HG02885 (cell line): ENCODE measurements at regions not wholly inside any gene's neighbourhood (a gene's known extent, or its start where the extent isn't known, plus 50 kb on each side); places are given as distances from the start of the nearest gene placed in this dataset.
"Not testable (repeated sequence)": the region's sequence is repeated elsewhere in the genome, so short reads cannot be mapped to it uniquely, and the experiment has no call there.

ENCODE experiments used
- ATAC-seq: cut with Tn5 transposase; IDR thresholded peaks from one replicate; pipeline ENCODE4 v1.9.1; 2021; ENCODE audit warnings: mild to moderate bottlenecking; ENCODE audit not compliant: unreplicated experiment, poor library complexity

GRCh38 chrX:45479196-45479834 is 278.6 kb upstream of the DIPK2B start:
- ATAC-seq: no peak

DNA sequence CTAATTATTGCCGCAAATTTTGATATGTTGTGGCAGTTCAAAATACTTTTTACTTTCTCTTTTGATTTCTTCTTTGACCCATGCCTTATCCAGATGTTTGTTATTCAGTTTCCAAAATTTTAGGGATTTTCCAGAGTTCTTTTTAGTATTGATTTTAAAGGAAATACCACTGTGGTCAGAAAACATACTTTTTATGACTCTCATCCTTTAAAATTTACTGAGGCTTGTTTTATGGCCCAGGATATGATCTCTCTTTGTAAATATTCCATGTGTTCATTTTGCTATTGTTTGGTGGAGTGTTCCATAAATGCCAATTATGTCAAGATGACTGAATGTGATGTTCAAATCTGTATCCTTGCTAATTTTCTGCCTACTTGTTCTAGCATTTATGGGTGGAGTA is 272.3 kb upstream of the DIPK2B start:
- ATAC-seq: no peak

- not testable (repeated sequence) for ATAC-seq
These were observed 266.9 kb upstream of the DIPK2B start for GRCh38 chrX:45467537-45467936.

DNA sequence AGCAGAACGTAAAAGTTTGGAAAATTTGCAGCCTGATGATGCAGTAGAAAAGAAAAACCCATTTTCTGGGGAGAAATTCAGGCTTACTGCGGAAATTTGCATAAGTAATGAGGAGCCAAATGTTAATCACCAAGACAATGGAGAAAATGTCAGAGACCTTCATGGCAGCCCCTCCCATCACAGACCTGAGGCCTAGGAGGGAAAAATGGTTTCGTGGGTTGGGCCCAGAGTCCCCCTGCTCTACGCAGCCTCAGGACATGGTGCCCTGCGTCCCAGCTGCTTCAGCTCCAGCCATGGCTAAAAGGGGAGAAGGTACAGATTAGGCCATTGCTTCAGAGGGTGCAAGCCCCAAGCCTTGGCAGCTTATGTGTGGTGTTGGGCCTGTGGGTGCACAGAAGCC is 255.1 kb upstream of the DIPK2B start:
- not testable (repeated sequence) for ATAC-seq

DNA sequence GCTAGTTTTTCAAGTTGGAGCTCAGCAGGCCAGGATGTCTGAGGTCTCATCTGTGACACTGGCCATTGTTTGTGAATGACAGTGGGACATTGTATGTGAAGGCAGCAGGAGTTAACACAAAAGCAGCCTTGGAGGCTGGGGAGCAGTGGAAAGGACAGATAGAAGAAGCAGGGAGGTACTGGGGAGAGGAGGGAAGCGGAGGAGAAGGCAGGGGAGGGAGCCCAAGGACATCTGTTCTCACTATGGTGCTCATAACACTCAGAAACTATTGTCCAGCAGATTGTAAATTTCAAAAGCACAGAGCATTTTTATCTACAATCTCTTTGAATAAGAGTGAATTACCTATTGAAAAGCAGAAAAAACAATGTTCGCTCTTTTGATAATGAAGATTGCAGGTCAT is 253.6 kb upstream of the DIPK2B start:
- ATAC-seq: no peak

- ATAC-seq: no peak
These were observed 249.3 kb upstream of the DIPK2B start for GRCh38 chrX:45449982-45450381.

GRCh38 chrX:45447995-45448394 is 247.3 kb upstream of the DIPK2B start:
- no peak for ATAC-seq

DNA sequence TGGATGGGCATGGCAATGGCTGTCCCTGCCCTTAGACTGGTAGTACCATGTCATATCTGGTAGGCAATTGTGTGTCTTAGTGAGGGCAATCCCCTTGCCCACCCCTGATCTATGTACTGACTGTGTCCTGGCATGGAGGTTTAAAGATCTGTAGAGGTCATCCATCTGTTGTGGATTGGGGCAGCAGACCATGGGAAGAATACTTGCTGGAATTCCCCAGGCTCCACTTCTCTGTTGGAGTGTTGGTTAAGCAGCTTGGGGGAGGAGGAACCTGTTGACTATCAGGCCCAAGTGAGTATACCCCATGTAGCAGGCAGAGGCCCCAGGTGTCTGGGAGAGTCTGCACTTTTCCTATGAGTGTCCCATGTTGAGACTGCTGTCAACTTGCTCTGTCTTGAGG is 246.7 kb upstream of the DIPK2B start:
- ATAC-seq: no peak

DNA sequence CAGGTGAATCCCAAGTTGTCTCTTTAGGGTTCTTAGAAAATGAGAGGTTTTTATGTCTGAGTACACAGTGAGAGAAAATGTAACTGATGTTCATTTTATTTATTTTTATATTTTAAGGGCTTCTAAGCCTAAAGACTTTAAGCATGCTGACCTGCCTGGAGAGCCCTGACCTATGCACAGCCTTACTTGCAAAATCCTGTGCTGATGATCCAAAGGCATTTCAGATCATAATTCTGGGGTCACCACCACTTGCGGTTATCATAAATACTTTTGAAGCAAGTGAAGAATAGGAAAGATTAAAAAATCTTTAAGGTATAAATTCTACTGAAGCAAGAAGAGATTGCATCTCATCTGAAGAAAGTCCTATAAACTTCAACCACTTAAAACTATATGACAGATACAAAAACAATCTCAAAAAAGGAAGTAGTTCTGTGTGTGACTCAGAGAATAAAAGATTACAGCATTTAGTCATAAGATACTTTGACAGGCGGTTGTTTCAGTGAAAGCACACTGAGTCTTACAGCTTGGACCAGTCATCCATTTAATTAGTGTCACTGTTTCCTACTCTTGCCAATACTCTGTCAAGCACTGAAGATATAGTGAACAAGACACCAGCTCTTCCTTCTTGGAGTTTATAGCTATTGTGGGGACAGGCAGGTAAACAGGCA is 245.2 kb upstream of the DIPK2B start:
- no peak for ATAC-seq

DNA sequence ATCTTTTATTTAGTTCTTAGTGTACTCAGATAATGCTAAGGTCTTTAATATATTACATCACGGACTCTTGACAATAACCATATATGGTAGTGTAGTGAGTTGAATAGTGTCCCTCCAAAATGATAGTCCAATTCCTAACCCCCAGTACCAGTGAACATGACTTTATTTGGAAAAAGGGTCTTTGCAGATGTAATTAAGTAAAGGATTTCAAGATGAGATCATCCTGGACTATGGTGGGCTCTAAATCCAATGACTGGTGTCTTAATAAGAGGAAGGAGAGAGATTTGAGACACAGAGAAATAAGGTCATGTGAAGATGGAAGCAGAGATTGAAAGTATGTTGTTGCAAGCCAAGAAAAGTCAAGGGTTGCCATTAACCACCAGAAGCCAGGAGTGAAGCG is 236.5 kb upstream of the DIPK2B start:
- ATAC-seq: no peak

GRCh38 chrX:45435481-45435880 is 234.8 kb upstream of the DIPK2B start:
- ATAC-seq: no peak

DNA sequence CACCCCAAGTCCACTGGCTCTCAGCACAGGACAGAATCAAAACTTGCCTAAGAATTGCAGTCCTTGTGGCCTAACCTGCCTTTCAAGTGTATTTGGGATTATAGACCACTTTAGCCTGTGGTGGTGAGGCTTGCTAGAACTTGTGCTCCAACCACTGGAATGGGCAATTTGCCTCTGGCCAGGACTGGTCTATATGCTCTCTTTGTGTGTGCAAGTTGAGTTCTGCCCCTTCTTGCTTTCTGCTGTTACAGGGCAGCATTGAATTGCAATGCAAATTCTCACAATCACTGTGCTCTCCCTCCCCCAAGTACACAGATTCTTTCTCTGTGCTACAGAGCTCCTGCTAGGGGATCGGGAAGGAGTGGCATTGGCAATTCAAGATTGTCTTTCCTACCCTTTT is 233.6 kb upstream of the DIPK2B start:
- no peak for ATAC-seq

DNA sequence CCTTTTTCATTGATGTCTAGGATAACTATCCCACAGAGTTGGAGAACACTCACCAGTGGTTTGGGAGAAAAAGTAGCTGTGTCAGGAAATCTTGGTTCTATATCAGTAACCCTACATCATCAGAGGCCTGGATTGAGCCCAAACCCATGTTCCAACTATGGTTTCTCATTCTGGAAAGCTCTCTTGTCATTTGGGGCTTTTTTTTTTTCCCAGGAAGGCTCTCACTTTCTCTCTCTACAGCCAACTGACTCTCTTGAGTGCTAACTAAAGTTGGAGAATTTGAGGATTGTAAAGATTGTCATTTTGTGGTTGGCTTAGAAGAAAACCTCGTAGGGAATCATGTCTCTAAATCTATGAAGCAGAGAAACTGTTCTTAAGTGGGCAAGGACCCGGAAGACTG is 228.2 kb upstream of the DIPK2B start:
- no peak for ATAC-seq

GRCh38 chrX:45424326-45424725 is 223.7 kb upstream of the DIPK2B start:
- no peak for ATAC-seq

DNA sequence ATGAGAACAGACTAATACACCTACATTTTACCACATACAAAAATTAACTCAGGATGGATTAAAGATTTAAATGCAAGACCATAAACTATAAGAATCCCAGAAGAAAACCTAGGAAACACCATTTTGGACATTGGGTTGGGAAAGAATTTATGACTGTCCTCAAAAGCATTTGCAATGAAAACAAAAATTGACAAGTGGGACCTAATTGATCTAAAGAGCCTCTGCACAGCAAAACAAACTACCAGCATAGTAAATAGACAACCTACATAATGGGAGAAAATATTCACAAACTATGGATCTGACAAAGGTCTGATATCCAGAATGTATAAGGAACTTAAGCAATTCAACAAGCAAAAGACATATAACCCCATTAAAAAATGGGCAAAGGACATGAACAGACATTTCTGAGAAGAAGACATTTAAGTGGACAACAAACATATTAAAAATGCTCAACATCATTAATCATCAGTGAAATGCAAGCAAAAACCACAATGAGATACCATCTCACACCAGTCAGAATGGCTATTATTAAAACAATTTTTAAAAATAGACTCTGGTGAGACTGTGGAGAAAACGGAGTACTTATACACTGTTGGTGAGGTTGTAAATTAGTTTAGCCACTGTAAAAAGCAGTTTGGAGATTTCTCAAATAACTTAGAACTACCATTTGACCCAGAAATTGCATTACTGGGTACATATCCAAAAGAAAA is 221.7 kb upstream of the DIPK2B start:
- no peak for ATAC-seq

GRCh38 chrX:45421806-45422205 is 221.1 kb upstream of the DIPK2B start:
- ATAC-seq: no peak

- no peak for ATAC-seq
These were observed 203.5 kb upstream of the DIPK2B start for GRCh38 chrX:45404206-45404605.

DNA sequence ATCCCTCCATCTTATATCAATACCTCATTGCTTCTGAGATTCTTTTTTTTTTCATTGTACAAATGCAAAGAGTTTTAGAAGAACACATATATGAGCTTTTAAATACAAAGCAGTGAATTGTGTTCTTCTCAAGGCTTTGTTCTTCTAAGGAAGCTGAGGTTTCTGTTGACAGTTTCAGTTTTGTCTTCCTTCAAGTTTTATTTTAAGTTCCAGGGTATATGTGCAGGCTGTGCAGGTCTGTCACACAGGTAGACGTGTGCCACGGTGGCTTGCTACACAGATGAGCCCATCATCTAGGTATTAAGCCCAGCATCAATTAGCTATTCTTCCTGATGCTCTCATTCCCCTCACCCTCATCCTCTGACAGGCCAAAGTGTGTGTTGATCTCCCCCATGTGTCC is 201.2 kb upstream of the DIPK2B start:
- ATAC-seq: no peak

DNA sequence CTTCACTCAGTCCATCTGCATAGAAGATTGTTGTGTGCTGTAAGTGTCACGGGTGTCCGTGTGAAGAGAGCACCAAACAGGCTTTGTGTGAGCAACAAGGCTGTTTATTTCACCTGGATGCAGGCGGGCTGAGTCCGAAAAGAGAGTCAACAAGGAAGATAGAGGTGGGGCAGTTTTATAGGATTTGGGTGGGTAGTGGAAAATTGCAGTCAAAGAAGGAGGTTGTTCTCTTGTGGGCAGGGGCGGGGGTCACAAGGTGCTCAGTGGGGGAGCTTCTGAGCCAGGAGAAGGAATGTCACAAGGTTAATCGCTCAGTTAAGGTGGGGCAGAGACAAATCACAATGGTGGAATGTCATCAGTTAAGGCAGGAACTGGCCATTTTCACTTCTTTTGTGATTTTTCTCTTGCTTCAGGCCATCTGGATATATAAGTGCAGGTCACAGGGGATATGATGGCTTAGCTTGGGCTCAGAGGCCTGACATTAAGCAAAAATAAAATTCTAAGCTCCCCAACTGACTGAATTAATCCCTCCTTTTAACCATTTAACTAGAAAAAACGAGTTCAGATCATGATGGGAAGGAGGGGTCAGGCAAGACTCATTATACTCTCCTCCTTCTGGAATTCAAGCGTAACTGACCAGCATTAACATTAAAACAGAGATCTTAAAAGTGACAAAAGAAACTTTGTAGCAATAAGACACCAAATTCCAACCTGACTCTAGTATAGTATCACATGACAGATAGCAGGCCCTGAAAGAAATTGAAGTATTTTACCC is 200.5 kb upstream of the DIPK2B start:
- ATAC-seq: not testable (repeated sequence)

GRCh38 chrX:45400027-45400779 is 199.5 kb upstream of the DIPK2B start:
- ATAC-seq: no peak
